ENCODE measurements at regions not wholly inside any gene's neighbourhood (a gene's known extent, or its start where the extent isn't known, plus 50 kb on each side); places are given as distances from the start of the nearest gene placed in this dataset.

- WGBS (ENCODE audit: insufficient coverage, insufficient replicate concordance, low lambda C conversion rate, missing lambda C conversion rate): 76% methylated on average over 14 of the region's 14 CpGs
- SMC1A ChIA-PET (ENCODE audit: uncharacterized antibody, unreplicated experiment): no interaction called here
- CTCF ChIA-PET: no interaction called here
- BruUV-seq (replicated peaks): no TSS peak
- no peaks in the 10 kb centered on the region; the same call in 2 of the 3 replicates for H3K9me3 ChIP-seq (replicated peaks; ENCODE audit: control insufficient read depth, insufficient read depth, low read length)
- DNase-seq (ENCODE audit: low read depth, low spot score) (no peak), ATAC-seq (no peak), FAIRE-seq (no peak)
- no peak overlapping the region for H3K9ac ChIP-seq (ENCODE audit: control insufficient read depth, insufficient read depth, low read length)
- in situ Hi-C loops (cut with MboI): no loop called here
- no peaks in the 10 kb centered on the region for H3K27me3 ChIP-seq (replicated peaks in 1 of 2; ENCODE audit: control insufficient read depth in 2 of 2, insufficient read depth in 2 of 2, low read length in 1 of 2)
- H4K20me1 ChIP-seq (ENCODE audit: control insufficient read depth, insufficient read depth): no peaks in the 10 kb centered on the region
- H3K4me1 ChIP-seq (ENCODE audit: control insufficient read depth, insufficient read depth, low read length): peaks cover 14% of the 10 kb centered on the region
- RAD21 ChIA-PET (ENCODE audit: unreplicated experiment): no interaction called here
- TF ChIP-seq JUND (IDR thresholded peaks at IDR 0.05; ENCODE audit: low read depth, low read length) (no peak), ASH2L (IDR thresholded peaks at IDR 0.05; ENCODE audit: borderline replicate concordance, low read depth) (no peak), SIX5 (IDR thresholded peaks at IDR 0.05; ENCODE audit: low read depth, low read length, severe bottlenecking) (no peak), TCF7 (IDR thresholded peaks at IDR 0.05; ENCODE audit: borderline replicate concordance) (no peak), KLF5 (IDR thresholded peaks at IDR 0.05; ENCODE audit: partially characterized antibody) (no peak), ZNF622 (IDR thresholded peaks at IDR 0.05) (no peak), MEF2B (IDR thresholded peaks at IDR 0.05; ENCODE audit: partially characterized antibody, poor library complexity, severe bottlenecking) (no peak), TARDBP (IDR thresholded peaks at IDR 0.05; ENCODE audit: borderline replicate concordance) (no peak), GABPA (IDR thresholded peaks at IDR 0.05; ENCODE audit: low read depth) (no peak), RBBP5 (conservative IDR thresholded peaks at IDR 0.05) (no peak), YY1 (IDR thresholded peaks at IDR 0.05; ENCODE audit: low read depth, low read length) (no peak), SP1 (IDR thresholded peaks at IDR 0.05; ENCODE audit: low read depth, low read length) (no peak), BACH1 (IDR thresholded peaks at IDR 0.05; ENCODE audit: borderline replicate concordance) (no peak), IRF3 (IDR thresholded peaks at IDR 0.05) (no peak)
- no peak overlapping the region for H3K4me2 ChIP-seq (ENCODE audit: control insufficient read depth, insufficient read depth)
- H3K79me2 ChIP-seq (ENCODE audit: control insufficient read depth, insufficient read depth, low read length): no peaks in the 10 kb centered on the region
- POLR2A ChIA-PET: no interaction called here
- no peak overlapping the region for H3K4me3 ChIP-seq
- intact Hi-C loops (cut with micrococcal nuclease; ENCODE audit: unreplicated experiment): no loop called here
- no peaks in the 10 kb centered on the region for H3K36me3 ChIP-seq (ENCODE audit: control insufficient read depth in 2 of 2, insufficient read depth in 2 of 2, low read length in 1 of 2)
- no peak overlapping the region for H2AFZ ChIP-seq (ENCODE audit: control insufficient read depth, low read depth, low read length)
- H3K27ac ChIP-seq (ENCODE audit: control insufficient read depth, insufficient read depth): no peak overlapping the region
Measured at GRCh38 chr12:124718036-124718435, 145.6 kb downstream of the SCARB1 start.
